PFSK-1 (cell line): ENCODE measurements at regions not wholly inside any gene's neighbourhood (a gene's known extent, or its start where the extent isn't known, plus 50 kb on each side); places are given as distances from the start of the nearest gene placed in this dataset.

ENCODE experiments used
- FOXP2 ChIP-seq: optimal IDR thresholded peaks from 2 replicates; pipeline ENCODE3; 2011; ENCODE audit warnings: borderline replicate concordance, control low read depth, inconsistent platforms; ENCODE audit not compliant: insufficient read depth; ENCODE audit errors: extremely low read length, extremely low read depth
- POLR2AphosphoS5 ChIP-seq: IDR thresholded peaks from 2 replicates; pipeline ENCODE4 v1.6.1; 2012; ENCODE audit warnings: low read depth, mild to moderate bottlenecking, control low read depth, low read length, moderate library complexity
- REST ChIP-seq, 2 experiments: IDR thresholded peaks; 2 replicates each; pipeline versions ENCODE4 v1.6.1 to v1.8.0; 2011 to 2012; ENCODE audit warnings: low read depth in 2 of 2, low read length in 2 of 2, control low read depth in 1 of 2, inconsistent platforms in 1 of 2, mild to moderate bottlenecking in 1 of 2, moderate library complexity in 1 of 2; ENCODE audit not compliant: insufficient read depth in 1 of 2

GRCh38 chr5:61274511-61274911 lies 57.5 kb upstream of the ZSWIM6 start:
- no peak for TF ChIP-seq REST (IDR thresholded peaks at IDR 0.05; ENCODE audit: insufficient read depth in 1 of 2, low read depth in 2 of 2, low read length in 2 of 2)
- no peak for TF ChIP-seq POLR2AphosphoS5
- no peak for TF ChIP-seq FOXP2
